NCI-H82 treated with DMSO at 0.1 percent for 48 hours (cell line): ENCODE measurements at regions not wholly inside any gene's neighbourhood (a gene's known extent, or its start where the extent isn't known, plus 50 kb on each side); places are given as distances from the start of the nearest gene placed in this dataset.
"Not testable (repeated sequence)": the region's sequence is repeated elsewhere in the genome, so short reads cannot be mapped to it uniquely, and the experiment has no call there.

Experiments used
- DNase-seq: peaks from one replicate; lab custom pipeline; 2025; ENCODE audit not compliant: unreplicated experiment; lab: John Stamatoyannopoulos, UW

DNA sequence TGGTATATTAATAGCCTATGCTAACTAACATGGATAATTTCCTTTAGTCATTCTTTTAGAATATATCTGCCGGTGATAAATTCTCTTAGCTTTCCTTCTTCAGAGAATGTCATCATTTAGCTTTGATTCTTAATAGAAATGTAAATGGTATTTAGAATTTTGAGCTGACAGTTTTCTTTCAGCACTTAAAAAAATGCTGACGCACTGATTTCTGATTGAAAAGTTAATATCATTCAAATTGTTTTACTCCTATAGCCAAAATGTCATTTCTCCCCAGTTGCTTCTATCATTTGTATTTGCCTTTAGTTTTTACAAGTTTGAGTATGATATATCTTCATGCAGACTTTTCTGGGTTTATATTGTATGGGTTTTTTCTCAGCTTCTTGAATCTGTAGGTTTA lies 668.0 kb downstream of the LTN1 start:
- DNase-seq, result no peak

DNA sequence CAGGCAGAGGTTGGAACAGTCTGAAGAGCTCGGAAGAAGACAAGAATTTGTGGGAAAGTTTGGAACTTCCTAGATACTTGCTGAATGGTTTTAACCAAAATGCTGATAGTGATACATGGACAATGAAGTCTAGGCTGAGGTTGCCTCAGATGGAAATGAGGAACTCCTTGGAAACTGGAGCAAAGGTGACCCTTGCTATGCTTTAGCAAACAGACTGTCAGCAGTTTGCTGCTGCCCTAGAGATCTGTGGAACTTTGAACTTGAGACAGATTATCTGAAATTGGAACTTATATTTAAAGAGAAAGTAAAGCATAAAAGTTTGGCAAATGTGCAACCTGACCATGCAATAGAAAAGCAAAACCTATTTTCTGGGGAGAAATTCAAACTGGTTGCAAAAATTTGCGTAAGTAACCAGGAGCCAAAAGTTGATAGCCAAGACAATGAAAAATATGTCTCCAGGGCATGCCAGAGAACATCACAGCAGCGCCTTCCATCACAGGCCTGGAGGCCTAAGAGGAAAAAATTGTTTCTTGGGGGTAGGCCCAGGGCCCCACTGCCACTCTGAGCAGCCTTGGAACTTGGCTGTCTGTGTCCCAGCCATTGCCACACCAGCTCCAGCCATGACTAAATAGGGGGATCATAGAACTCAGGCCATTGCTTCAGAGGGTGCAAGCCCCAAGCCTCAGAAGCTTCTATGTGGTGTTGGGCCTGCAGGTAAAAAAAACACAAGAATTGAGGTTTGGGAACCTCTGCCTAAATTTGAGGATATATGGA lies 675.3 kb downstream of the LTN1 start:
- no peak for DNase-seq

DNA sequence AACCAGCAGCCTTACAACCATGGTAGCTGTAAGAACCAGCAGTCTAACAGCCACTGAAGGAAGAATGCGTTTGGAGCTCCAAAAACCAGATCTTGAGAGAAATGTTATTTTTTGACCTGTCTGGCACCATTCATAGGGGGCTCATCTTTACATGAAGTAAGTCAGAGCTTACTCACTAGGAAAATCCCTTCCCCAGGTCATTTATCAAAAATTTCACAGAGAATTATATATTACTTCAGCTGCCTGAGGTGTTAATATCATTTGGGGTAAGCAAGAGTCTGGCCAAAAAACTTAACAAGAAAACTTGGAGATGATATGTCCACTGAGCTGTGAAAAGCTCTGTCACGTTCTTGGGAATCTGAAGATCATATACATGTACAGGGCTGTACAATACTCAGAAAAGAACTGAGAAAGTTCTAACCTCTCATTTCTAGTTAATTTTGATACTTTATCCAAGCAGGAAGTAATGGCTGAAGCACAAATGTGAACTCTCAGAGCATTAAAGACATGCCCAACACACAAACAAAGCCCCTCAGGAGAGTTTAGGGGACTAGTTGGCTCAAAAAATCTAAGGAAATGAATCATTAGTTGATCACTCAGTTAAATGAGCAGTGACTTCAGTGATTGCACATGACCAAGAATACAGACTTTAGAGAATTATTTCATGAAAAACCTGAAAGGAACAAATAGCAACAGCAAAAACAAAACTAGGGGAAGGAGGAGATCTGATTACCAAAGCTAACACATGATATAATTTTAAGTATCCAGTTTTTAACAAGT lies 681.1 kb downstream of the LTN1 start:
- DNase-seq, result no peak

DNA sequence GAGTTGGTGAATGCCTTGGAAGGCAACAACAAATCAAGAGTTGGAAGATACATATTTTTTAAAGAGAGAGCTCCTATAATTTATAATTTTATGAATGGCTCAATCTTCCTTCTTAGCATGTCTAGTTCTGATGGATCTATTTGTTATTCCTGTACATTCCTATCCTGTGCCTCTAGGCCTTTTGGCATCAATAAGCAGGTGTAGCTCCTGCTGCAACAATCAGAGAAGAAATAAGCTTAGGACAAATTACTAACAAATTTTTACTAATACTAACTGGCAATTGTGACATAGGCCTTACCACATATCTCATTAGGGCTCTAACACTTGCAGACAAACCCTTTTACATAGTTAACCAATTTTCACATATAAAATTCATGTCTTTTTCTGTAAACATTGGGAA lies 682.0 kb downstream of the LTN1 start:
- DNase-seq, result no peak

DNA sequence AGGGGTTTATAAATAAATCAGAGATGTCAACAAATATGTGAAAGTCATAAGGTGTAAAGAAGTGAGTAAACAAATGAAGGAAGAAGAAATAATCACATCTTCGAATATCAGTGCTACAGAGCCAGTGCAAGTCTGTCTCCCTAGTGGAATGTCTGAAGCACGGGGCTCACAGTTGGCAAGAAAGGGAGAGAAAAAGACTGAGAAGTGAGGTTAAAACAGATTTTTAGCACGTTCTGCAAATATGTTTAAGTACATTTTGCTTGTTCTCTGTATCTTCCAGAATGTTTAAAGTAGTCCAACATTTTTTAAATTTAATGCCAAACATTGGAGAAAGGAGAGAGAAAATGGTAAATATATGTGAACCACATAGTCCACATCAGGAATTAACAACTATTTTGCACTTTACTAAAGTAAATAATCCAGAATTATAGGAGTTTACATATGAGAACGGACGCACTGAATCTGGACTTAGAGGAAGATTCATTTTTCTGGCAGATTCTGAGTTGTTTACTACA lies 682.4 kb downstream of the LTN1 start:
- no peak for DNase-seq

DNA sequence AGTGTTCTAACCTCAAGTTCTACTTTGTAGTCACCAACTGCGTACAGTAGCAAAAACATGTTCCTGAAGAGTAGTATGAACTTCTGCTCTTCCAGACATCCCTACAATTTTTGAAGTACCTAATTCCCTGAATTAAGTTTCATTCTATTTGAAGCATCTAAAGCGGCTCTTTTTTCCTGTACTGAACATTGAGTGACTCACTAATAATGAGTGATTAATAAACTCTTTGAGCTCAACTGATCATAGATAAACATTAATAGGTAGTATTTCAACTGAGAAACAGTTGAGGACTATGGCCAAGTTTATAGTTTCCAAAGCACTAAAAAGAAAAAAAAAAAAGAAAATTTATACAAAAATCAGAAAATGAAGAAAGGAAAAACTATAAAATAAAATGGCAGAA lies 683.1 kb downstream of the LTN1 start:
- no peak for DNase-seq

DNA sequence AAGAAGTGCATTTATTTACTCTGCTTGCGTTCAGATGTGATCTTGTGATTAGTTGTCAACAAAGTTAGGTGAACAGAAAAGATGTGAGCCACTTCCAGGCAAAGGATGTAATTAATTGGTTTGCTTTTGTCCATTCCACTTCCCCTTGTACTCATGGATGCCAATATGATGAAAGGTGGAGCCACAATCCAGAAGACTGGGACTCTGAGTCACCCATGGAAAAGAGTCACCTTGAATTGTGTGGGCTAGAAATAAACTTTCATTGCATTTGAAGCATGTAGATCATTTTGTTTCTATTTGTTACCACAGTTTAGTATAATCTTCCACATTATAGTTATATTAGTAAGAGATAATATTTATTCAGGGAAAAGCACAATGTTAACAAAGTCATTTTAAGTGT lies 684.2 kb downstream of the LTN1 start:
- DNase-seq, result no peak

DNA sequence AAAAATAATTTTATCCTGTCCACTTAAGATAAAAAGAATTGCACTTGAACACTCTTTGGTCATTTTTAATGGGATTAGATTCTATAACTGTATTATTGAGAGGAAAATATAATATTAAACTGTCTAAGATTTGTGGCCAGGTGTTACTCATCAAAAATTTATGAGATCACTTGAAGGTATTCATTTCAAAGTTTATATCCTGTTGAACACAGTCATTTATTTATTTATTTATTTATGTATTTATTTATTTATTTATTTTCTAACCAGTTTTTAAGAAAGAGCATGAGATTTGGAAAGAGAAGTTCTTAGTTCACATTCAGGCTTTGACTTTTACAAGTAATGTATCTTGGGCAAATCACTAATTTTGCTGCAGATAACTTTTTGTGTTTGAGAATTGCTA lies 692.7 kb downstream of the LTN1 start:
- DNase-seq, result no peak

DNA sequence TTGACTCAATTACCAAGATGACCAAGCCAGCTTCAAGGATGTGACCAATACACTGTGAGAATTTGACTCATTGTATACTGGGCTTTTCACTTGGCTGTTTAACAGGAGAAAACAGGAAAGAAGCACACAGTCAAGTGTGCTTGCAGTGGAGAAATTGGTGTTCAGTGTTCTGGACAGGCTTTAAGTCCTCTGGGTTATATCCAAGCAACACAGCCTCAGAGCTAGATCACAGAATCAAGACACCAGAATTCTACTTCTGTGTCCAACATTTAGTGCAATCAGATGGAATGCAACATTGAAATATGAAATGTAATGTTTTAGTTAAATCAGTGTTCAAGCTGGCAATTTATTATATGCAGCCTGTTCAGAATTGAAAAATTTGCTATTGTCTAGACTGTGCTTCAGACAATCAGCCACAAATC lies 694.4 kb downstream of the LTN1 start:
- no peak for DNase-seq

DNA sequence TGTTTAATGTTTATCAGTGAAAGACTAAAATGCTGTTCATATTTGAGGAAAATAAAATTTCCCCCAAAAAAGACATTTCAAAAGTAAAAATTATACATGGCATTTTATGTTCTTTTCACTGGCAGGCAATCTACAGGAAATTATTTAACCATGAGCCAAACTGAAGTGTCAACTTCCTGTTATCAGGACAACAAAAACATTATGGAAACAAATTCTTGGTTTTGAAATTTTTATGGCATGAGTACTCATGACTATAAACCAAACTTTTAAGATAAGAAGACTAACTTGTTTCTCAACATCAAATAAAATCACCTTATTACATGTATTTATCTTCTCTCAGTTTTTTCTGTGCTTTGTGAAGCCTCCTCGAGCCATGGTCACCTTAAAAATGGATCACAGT lies 698.6 kb downstream of the LTN1 start:
- no peak for DNase-seq

DNA sequence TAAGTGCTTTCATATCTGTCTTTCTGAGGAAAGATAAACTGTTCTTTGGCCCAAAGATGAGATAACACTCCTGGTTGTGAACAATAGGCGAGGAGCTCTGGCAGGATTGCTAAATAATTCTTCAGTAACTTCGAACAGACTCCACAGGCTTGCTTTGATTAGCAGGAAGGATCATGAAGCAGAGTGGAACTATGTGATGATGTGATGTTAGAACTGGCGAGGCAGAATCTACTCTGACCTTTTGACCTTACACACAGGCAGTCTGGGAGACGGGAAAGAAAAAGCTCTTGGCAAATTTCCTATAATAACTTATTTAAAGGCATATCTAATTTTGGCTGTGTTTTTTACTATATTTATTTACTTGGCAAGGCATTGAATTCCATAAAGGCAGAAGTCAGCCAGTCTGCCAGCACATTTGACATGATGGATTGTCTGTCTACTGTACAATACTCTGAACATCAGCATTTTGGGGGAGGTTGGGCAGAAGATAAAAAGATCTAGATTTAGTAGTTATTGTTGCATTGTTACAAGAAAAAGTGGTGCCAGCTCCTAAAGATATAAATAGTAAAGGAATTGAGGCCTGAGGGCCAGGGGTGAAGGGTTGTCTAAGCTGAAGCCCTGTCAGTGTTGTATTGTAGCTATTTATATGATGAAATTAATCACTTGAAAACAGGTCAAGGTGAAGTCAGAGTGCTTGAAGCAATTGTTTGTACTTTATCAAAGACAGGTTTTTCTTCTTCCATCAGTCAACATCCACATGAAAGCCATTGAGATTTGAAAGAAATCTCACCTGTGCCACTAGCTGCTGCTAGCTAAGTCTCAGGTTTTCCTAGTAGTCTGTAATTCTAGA lies 708.8 kb downstream of the LTN1 start:
- no peak for DNase-seq

DNA sequence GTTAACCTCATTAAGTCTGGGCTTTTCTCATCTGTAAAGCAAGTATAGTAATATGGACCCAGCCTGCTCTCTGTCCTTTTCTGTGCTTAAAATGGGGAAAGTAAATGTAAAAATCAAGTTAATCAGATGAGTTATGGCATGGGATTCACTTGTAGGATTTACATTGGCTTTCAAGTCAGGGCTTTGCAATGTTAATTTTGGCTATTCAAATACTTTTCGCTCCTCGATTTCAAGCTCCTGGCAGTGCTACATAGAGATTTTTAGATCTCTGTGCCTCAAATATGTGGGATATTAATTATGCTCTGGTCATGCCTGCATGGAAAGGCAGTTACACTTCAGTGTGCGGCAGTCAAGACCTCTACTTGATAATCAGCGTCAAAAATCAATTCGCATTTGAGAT lies 709.8 kb downstream of the LTN1 start:
- no peak for DNase-seq

DNA sequence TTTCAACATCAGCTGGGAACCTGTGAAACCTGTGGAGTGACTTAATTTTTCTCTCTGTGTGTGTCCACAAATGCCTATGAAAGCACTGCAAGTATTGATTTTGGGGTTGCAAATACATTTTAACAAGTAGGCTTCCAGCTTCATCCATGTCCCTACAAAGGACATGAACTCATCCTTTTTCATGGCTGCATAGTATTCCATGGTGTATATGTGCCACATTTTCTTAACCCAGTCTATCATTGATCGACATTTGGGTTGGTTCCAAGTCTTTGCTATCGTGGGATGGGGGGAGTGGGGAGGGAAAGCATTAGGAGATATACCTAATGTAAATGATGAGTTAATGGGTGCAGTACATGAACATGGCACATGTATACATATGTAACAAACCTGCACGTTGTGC lies 711.3 kb downstream of the LTN1 start:
- DNase-seq, result not testable (repeated sequence)

DNA sequence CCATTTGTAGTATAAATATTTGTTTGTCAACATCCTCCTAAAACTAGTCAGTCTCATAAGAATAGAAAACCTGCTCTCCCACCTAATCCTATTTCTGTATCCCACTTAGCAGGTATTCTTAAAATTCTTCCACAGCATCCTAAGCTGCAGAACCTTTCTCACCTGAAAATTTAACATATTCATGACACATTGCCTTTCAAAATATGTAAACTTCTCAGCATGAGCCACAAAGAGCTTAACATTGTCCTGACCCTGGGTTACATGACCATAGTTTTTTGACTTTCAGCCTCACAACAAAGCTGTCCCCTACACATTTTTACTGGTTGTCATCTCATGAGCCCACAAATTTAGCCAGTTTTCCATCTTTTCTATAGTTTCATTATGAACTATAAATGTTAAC lies 712.1 kb downstream of the LTN1 start:
- no peak for DNase-seq

DNA sequence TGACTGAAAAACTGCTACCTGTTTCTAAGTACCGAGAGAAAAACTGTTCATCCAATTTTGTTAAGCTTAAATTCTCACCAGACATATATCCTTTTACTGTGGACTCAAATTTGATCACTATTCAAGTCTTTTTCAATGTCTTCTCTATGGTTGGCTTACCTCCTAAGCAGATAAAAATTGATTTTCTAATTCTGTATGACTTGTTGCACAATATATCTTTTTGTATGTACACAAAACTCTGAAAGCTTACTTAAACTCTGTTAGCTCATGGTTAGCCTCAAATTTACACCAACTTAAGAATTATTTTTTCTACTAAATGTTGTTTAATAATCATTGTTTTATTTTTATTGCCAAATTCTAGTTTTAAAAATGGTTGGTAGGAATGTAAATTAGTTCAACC lies 715.4 kb downstream of the LTN1 start:
- DNase-seq, result no peak

DNA sequence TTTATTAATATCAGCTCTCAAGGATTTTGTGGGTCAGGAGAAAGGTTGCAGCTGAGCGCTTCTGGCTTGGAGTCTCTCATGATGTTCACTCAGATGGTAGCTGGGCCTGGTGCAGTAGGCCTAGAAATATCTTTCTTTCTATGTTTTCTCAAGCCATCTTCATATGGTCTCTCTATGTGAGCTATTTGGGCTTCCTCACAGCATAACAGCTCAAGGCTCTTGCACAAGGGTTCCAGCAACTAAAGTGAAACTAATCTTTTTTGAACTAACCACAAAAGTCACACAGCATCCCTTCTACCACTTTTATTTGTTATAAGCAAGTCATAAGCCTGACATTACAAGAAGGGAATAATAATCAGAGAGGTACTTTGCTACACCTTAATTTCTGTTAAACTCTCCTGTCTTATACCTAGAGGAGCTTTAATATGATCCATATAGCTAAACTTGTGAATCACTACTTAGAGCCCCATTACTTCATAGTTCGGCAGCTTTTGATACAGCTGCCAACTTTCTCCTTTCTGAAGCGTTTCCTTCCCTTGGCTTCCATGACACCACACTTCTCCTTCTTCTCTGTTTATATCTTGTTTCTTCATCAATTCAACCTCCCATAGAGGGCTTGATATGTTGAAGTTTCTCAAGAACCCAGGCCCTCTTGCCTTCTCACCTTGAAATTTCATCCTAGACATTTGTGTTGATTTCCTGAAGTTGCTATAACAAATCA lies 720.2 kb downstream of the LTN1 start:
- no peak for DNase-seq

DNA sequence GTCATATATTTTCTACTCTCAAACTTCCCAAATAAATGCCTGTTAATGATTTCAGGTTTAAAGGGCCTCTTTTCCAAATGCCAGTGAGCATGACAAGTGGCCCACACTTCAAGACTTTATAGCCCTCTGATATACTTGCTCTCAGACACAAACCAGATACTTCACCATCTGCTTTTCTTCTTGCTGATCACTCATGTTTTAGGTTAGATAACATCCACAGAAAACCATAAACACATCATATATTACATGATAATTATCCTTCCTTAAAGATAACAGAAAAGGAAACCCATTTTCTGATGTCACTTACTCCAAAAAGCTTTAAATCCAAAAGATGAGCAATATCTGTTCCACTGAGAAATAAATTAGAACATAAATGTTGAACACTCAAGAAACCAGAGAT lies 723.5 kb downstream of the LTN1 start:
- no peak for DNase-seq

DNA sequence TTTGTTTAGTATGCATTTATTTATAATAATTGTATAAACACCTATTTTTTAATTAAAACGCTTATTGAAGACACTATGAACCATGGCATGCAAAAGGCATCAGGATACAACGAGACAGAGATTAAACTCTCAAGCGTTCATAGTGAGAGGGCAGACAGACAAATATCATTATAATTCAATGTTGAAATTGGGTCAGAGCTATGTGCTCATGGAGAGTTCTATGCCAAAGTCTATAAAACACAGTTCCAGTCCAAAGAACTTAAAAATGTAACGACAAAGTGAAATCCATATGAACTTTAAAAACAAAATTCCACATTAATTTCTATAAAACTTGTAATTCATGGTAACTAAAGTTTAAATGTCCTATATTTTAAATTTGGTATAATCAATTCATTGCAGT lies 724.0 kb downstream of the LTN1 start:
- no peak for DNase-seq

DNA sequence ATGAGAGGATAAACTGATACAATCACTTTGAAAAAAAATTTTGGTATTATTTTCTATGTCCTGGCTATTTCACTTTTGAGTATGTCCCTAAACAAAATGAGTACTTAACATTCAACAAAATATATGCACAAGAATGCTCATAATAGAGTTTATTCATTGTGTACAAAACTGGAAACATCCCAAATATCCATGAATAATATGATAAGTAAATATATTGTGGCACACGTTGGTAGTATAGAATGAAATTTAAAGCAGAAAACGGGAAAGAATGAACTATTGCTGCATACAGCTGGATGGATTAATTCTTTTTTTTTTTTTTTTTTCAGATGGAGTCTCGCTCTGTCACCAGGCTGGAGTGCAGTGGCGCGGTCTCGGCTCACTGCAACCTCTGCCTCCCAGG lies 725.2 kb downstream of the LTN1 start:
- no peak for DNase-seq

DNA sequence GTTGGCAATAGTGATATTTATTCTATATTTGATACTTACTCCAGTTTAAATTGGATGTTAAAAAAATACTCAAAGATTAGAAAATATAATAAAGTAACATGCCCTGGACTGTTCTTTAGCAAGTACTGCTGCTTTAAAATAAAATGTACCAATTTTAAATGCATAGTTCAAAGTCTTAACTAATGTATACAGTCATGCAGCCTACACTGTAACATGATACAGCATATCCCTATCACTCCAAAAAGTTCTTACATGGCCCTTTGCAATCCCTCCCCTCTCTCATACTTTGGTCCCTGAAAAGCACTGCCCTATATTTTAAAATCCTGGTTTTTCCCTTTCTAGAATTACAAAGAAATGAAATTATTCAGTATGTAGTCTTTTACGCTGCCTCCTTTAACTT lies 726.6 kb downstream of the LTN1 start:
- DNase-seq, result no peak

DNA sequence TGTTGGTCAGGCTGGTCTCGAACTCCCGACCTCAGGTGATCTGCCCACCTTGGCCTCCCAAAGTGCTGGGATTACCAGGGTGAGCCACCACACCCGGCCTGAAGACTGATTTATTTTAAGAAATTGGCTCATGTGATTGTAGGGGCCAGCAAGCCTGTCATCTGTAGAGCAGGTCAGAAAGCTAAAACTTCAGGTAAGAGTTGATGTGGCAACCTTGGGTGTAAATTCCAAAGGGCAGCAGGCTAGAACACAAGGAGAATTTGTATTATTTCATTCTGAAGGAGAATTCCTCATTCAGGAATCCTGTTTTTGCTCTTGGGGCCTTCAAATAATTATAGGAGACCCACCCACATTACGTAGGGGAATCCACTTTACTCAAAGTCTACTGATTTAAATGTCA lies 728.7 kb downstream of the LTN1 start:
- no peak for DNase-seq
